EH (cell line): ENCODE measurements at regions not wholly inside any gene's neighbourhood (a gene's known extent, or its start where the extent isn't known, plus 50 kb on each side); places are given as distances from the start of the nearest gene placed in this dataset.

Experiments
- DNase-seq: peaks from one replicate; pipeline ENCODE4 v3.0.0-alpha.2; 2015; ENCODE audit warnings: low read depth

GRCh38 chr7:21029006-21029405 is 242.3 kb upstream of the SP8 start:
- no peak for DNase-seq

GRCh38 chr7:21030237-21030871 is 243.7 kb upstream of the SP8 start:
- no peak for DNase-seq

GRCh38 chr7:21041252-21041651 is 254.6 kb upstream of the SP8 start:
- no peak for DNase-seq

GRCh38 chr7:21041666-21042065 is 255.0 kb upstream of the SP8 start:
- DNase-seq, result no peak

GRCh38 chr7:21044384-21044783 is 257.7 kb upstream of the SP8 start:
- DNase-seq, result no peak

- no peak for DNase-seq
These were observed 258.4 kb upstream of the SP8 start for GRCh38 chr7:21044913-21045568.

GRCh38 chr7:21051865-21052264 is 265.2 kb upstream of the SP8 start:
- DNase-seq, result no peak

- DNase-seq, result no peak
These were observed 267.9 kb upstream of the SP8 start for GRCh38 chr7:21054427-21055112.

- DNase-seq, result no peak
These were observed 272.4 kb upstream of the SP8 start for GRCh38 chr7:21059069-21059468.

GRCh38 chr7:21063106-21063505 is 276.4 kb upstream of the SP8 start:
- no peak for DNase-seq

GRCh38 chr7:21064698-21065648 is 278.3 kb upstream of the SP8 start:
- DNase-seq, result no peak

- no peak for DNase-seq
These were observed 279.5 kb upstream of the SP8 start for GRCh38 chr7:21066221-21066620.

GRCh38 chr7:21067216-21067615 is 280.5 kb upstream of the SP8 start:
- no peak for DNase-seq

GRCh38 chr7:21070571-21071090 is 283.9 kb upstream of the SP8 start:
- no peak for DNase-seq

- no peak for DNase-seq
These were observed 285.1 kb upstream of the SP8 start for GRCh38 chr7:21071561-21072501.

GRCh38 chr7:21076054-21076453 is 289.4 kb upstream of the SP8 start:
- no peak for DNase-seq

GRCh38 chr7:21076574-21076973 is 289.9 kb upstream of the SP8 start:
- no peak for DNase-seq

- no peak for DNase-seq
These were observed 290.9 kb upstream of the SP8 start for GRCh38 chr7:21077602-21078001.

GRCh38 chr7:21084286-21084685 is 297.6 kb upstream of the SP8 start:
- no peak for DNase-seq

- no peak for DNase-seq
These were observed 300.0 kb upstream of the SP8 start for GRCh38 chr7:21086688-21087087.

- DNase-seq, result no peak
These were observed 303.0 kb upstream of the SP8 start for GRCh38 chr7:21089653-21090052.
